ENCODE measurements at regions not wholly inside any gene's neighbourhood (a gene's known extent, or its start where the extent isn't known, plus 50 kb on each side); places are given as distances from the start of the nearest gene placed in this dataset.

- Histone ChIP-seq H2AFZ (replicated peaks; ENCODE audit: low read length, poor library complexity) (no peak overlapping the region), H3K56ac (ENCODE audit: extremely low read depth, insufficient read depth, low read length) (no peak overlapping the region), H2AK5ac (ENCODE audit: low read depth, low read length) (no peak overlapping the region), H3K27ac (ENCODE audit: insufficient read depth, low read length) (no peak overlapping the region), H3K9ac (ENCODE audit: low read depth, low read length) (no peak overlapping the region), H4K8ac (ENCODE audit: low read depth in 2 of 2, low read length in 2 of 2) (no peak overlapping the region), H3K9me1 (ENCODE audit: insufficient read depth, low read length) (no peaks in the 10 kb centered on the region), H3K36me3 (ENCODE audit: control insufficient read depth, insufficient read depth, low read length) (no peaks in the 10 kb centered on the region), H3K4me1 (ENCODE audit: control insufficient read depth, insufficient read depth, low read length) (no peaks in the 10 kb centered on the region), H3K27me3 (ENCODE audit: control insufficient read depth, insufficient read depth, low read length) (peaks cover 3% of the 10 kb centered on the region; the same call in 1 of the 2 replicates), H2BK20ac (ENCODE audit: low read depth, low read length) (no peak overlapping the region), H2BK120ac (ENCODE audit: low read depth, low read length) (no peak overlapping the region), H2AK9ac (replicated peaks; ENCODE audit: low read depth, low read length, poor library complexity) (no peak overlapping the region), H4K5ac (ENCODE audit: low read depth, low read length) (no peak overlapping the region), H3K14ac (replicated peaks; ENCODE audit: low read depth, low read length) (no peak overlapping the region), H3K79me1 (ENCODE audit: low read depth in 1 of 2, low read length in 2 of 2) (no peaks in the 10 kb centered on the region), H4K20me1 (ENCODE audit: insufficient read depth, low read length) (no peaks in the 10 kb centered on the region), H4K91ac (ENCODE audit: insufficient read depth, low read depth, low read length) (no peak overlapping the region), H3K23ac (ENCODE audit: low read depth, low read length) (no peak overlapping the region), H3K18ac (ENCODE audit: low read depth, low read length) (no peak overlapping the region), H2BK5ac (ENCODE audit: low read depth, low read length, poor library complexity, severe bottlenecking) (no peak overlapping the region), H2BK15ac (ENCODE audit: low read depth, low read length) (no peak overlapping the region), H3K4ac (ENCODE audit: low read depth, low read length) (no peak overlapping the region), H3K4me2 (ENCODE audit: low read depth, low read length) (no peak overlapping the region), H3K4me3 (ENCODE audit: insufficient read depth, low read depth, low read length) (no peak overlapping the region), H3K9me3 (ENCODE audit: control insufficient read depth, insufficient read depth, low read length) (no peaks in the 10 kb centered on the region)
- dilution Hi-C loops (cut with HindIII; ENCODE audit: low sequenced_read_pairs, unreplicated experiment): no loop called here
- in situ Hi-C loops (cut with MboI; ENCODE audit: low sequenced_read_pairs): no loop called here
- BruUV-seq (replicated peaks): no TSS peak
- CTCF ChIA-PET: no interaction called here
- intact Hi-C loops (cut with micrococcal nuclease): no loop called here
- POLR2A ChIA-PET (ENCODE audit: unreplicated experiment): no interaction called here
- DNase-seq (no peak), ATAC-seq (ENCODE audit: low read depth) (no peak)
- TF ChIP-seq BHLHE40 (IDR thresholded peaks at IDR 0.05; ENCODE audit: low read depth, low read length): no peak
- TF ChIP-seq CHD1 (IDR thresholded peaks at IDR 0.05; ENCODE audit: low read depth, low read length): no peak
- TF ChIP-seq ELK1 (IDR thresholded peaks at IDR 0.05; ENCODE audit: borderline replicate concordance, low read depth, low read length): no peak
- TF ChIP-seq MAFK (IDR thresholded peaks at IDR 0.05; ENCODE audit: low read depth, low read length): no peak
- TF ChIP-seq MAZ (IDR thresholded peaks at IDR 0.05; ENCODE audit: borderline replicate concordance, low read depth, low read length): no peak
- TF ChIP-seq USF2 (IDR thresholded peaks at IDR 0.05; ENCODE audit: low read depth, low read length): no peak
- TF ChIP-seq RFX5 (IDR thresholded peaks at IDR 0.05; ENCODE audit: low read depth, low read length): no peak
- TF ChIP-seq CTCF (conservative IDR thresholded peaks at IDR 0.05; ENCODE audit: low read depth, low read length): no peak
- no peak for TF ChIP-seq MXI1 (IDR thresholded peaks at IDR 0.05; ENCODE audit: borderline replicate concordance, low read depth, low read length)
- no peak for TF ChIP-seq SMC3 (IDR thresholded peaks at IDR 0.05; ENCODE audit: low read depth, low read length)
- no peak for TF ChIP-seq RAD21 (IDR thresholded peaks at IDR 0.05; ENCODE audit: low read length)
- no peak for TF ChIP-seq RCOR1 (IDR thresholded peaks at IDR 0.05; ENCODE audit: insufficient replicate concordance, low read length)
- TF ChIP-seq FOS (IDR thresholded peaks at IDR 0.05; ENCODE audit: low read depth, low read length): no peak
- no peak for TF ChIP-seq CEBPB (IDR thresholded peaks at IDR 0.05; ENCODE audit: low read depth, low read length)
- no peak for TF ChIP-seq NFE2L2 (IDR thresholded peaks at IDR 0.05; ENCODE audit: low read depth, low read length)
- TF ChIP-seq POLR2A (IDR thresholded peaks at IDR 0.05; ENCODE audit: low read depth, low read length): no peak
Observed at GRCh38 chr3:31352331-31352730, 180.4 kb upstream of the STT3B start.

All from IMR-90 (cell line).